SU-DHL-6 (cell line): ENCODE measurements at regions not wholly inside any gene's neighbourhood (a gene's known extent, or its start where the extent isn't known, plus 50 kb on each side); places are given as distances from the start of the nearest gene placed in this dataset.

Source experiments
- CTCF ChIP-seq: fragments of 200-600 bp; sonication (generic); IDR thresholded peaks from one replicate; pipeline ENCODE4 v1.5.1; 2017; ENCODE audit warnings: antibody characterized with exemption, mild to moderate bottlenecking, low read length, moderate library complexity; ENCODE audit not compliant: insufficient read depth, poor library complexity, severe bottlenecking
- EZH2phosphoT487 ChIP-seq: fragments of 200-600 bp; sonication (generic), shearing (Covaris generic); conservative IDR thresholded peaks from 2 replicates; pipeline ENCODE4 v1.6.1; 2018; ENCODE audit warnings: mild to moderate bottlenecking, antibody characterized with exemption, low read length, moderate library complexity, mixed read lengths

GRCh38 chr10:131487822-131488221, 176.3 kb upstream of the TCERG1L start:
- no peak for TF ChIP-seq CTCF
- TF ChIP-seq EZH2phosphoT487: no peak
